Neural cell (in vitro differentiated cells): ENCODE measurements at regions not wholly inside any gene's neighbourhood (a gene's known extent, or its start where the extent isn't known, plus 50 kb on each side); places are given as distances from the start of the nearest gene placed in this dataset.

Experiments
- CTCF ChIP-seq: fragments of 450-650 bp; IDR thresholded peaks from 2 replicates; pipeline ENCODE4 v1.5.1; 2014; ENCODE audit warnings: antibody characterized with exemption, mild to moderate bottlenecking, moderate library complexity; ENCODE audit not compliant: poor library complexity, severe bottlenecking
- EZH2 ChIP-seq: fragments of 200-600, 300-800 bp; shearing (Covaris generic), sonication (generic); IDR thresholded peaks from 2 replicates; pipeline ENCODE4 v1.6.1; 2014; ENCODE audit warnings: antibody characterized with exemption, low read length, borderline replicate concordance, mild to moderate bottlenecking; ENCODE audit not compliant: insufficient read depth, poor library complexity, severe bottlenecking
- POLR2AphosphoS5 ChIP-seq: IDR thresholded peaks from 2 replicates; pipeline ENCODE4 v1.6.1; 2012
- TAF1 ChIP-seq: IDR thresholded peaks from 2 replicates; pipeline ENCODE4 v1.6.1; 2012; ENCODE audit warnings: low read depth

GRCh38 chr20:40433341-40433861 lies 255.6 kb downstream of the MAFB start:
- no peak for TF ChIP-seq POLR2AphosphoS5
- TF ChIP-seq EZH2 = no peak
- TF ChIP-seq CTCF = no peak
- TF ChIP-seq TAF1 = no peak
